ENCODE measurements at regions not wholly inside any gene's neighbourhood (a gene's known extent, or its start where the extent isn't known, plus 50 kb on each side); places are given as distances from the start of the nearest gene placed in this dataset.

DNA sequence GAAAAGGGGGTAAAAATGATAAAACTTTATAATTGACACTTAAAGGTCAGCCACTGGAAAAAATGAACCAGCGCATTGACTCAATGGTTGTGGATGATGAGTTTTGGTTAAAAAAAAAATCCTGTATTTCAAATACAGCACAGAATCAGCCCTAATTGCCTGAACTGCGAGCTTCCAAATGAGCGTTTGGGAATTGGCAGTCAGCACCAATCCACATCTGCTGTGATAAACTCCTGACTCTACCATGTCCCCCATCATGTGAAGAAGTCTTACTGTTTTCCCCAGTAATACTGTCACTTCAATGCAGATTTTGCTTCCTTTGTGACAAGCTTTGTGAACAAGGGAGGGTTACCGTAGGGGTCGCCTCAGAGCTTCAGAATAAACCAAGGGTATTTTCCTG is 235.4 kb downstream of the EBLN2 start:
- TF ChIP-seq CTCF (IDR thresholded peaks at IDR 0.05), result no peak
- no peak for TF ChIP-seq POLR2A (IDR thresholded peaks at IDR 0.05)

Data from breast epithelium (tissue), 3 donors.